Spleen (tissue), 7 donors: ENCODE measurements at regions not wholly inside any gene's neighbourhood (a gene's known extent, or its start where the extent isn't known, plus 50 kb on each side); places are given as distances from the start of the nearest gene placed in this dataset.

Experiments
- CTCF ChIP-seq, 11 experiments: fragments of 200-600 bp in 7 of 11; fragments of 450-650 bp in 4 of 11; sonication (generic) in 4 of 11; IDR thresholded peaks in 8 of 11; conservative IDR thresholded peaks in 3 of 11; 1 replicate in 7 of 11; 2 replicates in 4 of 11; pipeline versions ENCODE4 v1.4.0 to v1.8.0; 2016 to 2021; ENCODE audit warnings: antibody characterized with exemption in 11 of 11, inconsistent platforms in 4 of 11, mild to moderate bottlenecking in 1 of 11
- POLR2A ChIP-seq, 3 donors: fragments of 450-650 bp; IDR thresholded peaks; one replicate each; pipeline ENCODE4 v1.5.1; 2017; ENCODE audit warnings: antibody characterized with exemption in 3 of 3, mild to moderate bottlenecking in 1 of 3
- POLR2AphosphoS5 ChIP-seq, 3 donors: sonication (generic); formaldehyde crosslinking; IDR thresholded peaks; one replicate each; pipeline ENCODE4 v1.5.1; 2017; ENCODE audit warnings: antibody characterized with exemption in 3 of 3
- donor health status: DM: no; HTN: no; CAD: no; lungs with moderate emphysema.
- donor health status: DM: no; HTN: no; CAD: no.
- donor health status: DM: no; HTN: no; CAD: no.

GRCh38 chr12:69173368-69173767 is 66.0 kb upstream of the CPSF6 start:
- TF ChIP-seq CTCF (IDR thresholded peaks at IDR 0.05 in 8 of 11, conservative IDR thresholded peaks at IDR 0.05 in 3 of 11): no peak
- TF ChIP-seq POLR2AphosphoS5 (IDR thresholded peaks at IDR 0.05): no peak
- TF ChIP-seq POLR2A (IDR thresholded peaks at IDR 0.05): no peak
